Esophagus squamous epithelium (tissue), 5 donors: ENCODE measurements at regions not wholly inside any gene's neighbourhood (a gene's known extent, or its start where the extent isn't known, plus 50 kb on each side); places are given as distances from the start of the nearest gene placed in this dataset.

Experiments
- DNase-seq: peaks from one replicate; lab custom pipeline; 2025; lab: John Stamatoyannopoulos, UW
- H3K27ac ChIP-seq, 4 donors: fragments of 200-600 bp; sonication (generic); one replicate each; pipeline ENCODE4 v1.5.1; 2016 to 2019; ENCODE audit warnings: mild to moderate bottlenecking in 1 of 4
- H3K27me3 ChIP-seq, 4 donors: fragments of 200-600 bp; sonication (generic); 1 replicate in 3 of 4; 2 replicates in 1 of 4; pipeline versions ENCODE4 v1.5.1 to v1.6.0; 2017 to 2021; ENCODE audit warnings: antibody characterized with exemption in 1 of 4
- H3K36me3 ChIP-seq, 3 donors: fragments of 200-600 bp; sonication (generic); one replicate each; pipeline ENCODE4 v1.5.1; 2016 to 2019
- H3K4me1 ChIP-seq, 3 donors: fragments of 200-600 bp; sonication (generic); one replicate each; pipeline ENCODE4 v1.5.1; 2017 to 2019
- H3K4me3 ChIP-seq, 4 donors: fragments of 200-600 bp; sonication (generic); 1 replicate in 3 of 4; 2 replicates in 1 of 4; pipeline ENCODE4 v1.5.1; 2016 to 2019; ENCODE audit warnings: mild to moderate bottlenecking in 2 of 4, moderate library complexity in 1 of 4
- H3K9me3 ChIP-seq, 3 donors: fragments of 200-600 bp; sonication (generic); one replicate each; pipeline ENCODE4 v1.5.1; 2016 to 2019
- POLR2A ChIP-seq, 4 donors: fragments of 450-650 bp; IDR thresholded peaks; one replicate each; pipeline ENCODE4 v1.6.1; 2017; ENCODE audit warnings: antibody characterized with exemption in 4 of 4, mild to moderate bottlenecking in 4 of 4, moderate library complexity in 3 of 4
- WGBS, 2 donors: methylation state at CpG; one replicate each; pipeline ENCODE4 v1.1.5; 2018; 5-methylcytosine and 5-hydroxymethylcytosine counted together
- intact Hi-C: fragments of 100-400 bp; cut with DNase I; formaldehyde crosslinking; loops from one replicate; pipeline ENCODE4 v1.15.0; 2022
- TF ChIP-seq, protein P1 (sequence below), 6 experiments: fragments of 450-650 bp in 4 of 6; fragments of 200-600 bp in 2 of 6; sonication (generic) in 2 of 6; IDR thresholded peaks; one replicate each; pipeline ENCODE4 v1.5.1; 2016 to 2019; ENCODE audit warnings: antibody characterized with exemption in 6 of 6, mild to moderate bottlenecking in 4 of 6, moderate library complexity in 4 of 6
- donor health status: DM: yes; HTN: yes; CAD: no.

GRCh38 chr1:94304553-94304952 lies 67.2 kb upstream of the ARHGAP29 start:
- intact Hi-C loops = no loop called here
- Histone ChIP-seq H3K36me3 (no peaks in the 10 kb centered on the region), H3K4me1 (peaks cover 5 to 22% (median 17%) of the 10 kb centered on the region in 3 donors), H3K4me3 (no peak overlapping the region), H3K9me3 (no peaks in the 10 kb centered on the region), H3K27me3 (no peaks in the 10 kb centered on the region), H3K27ac (no peak overlapping the region)
- 85 to 100% methylated on average over 1 of the region's 1 CpG for WGBS, 2 donors
- DNase-seq = no peak
- TF ChIP-seq, protein P1, sequence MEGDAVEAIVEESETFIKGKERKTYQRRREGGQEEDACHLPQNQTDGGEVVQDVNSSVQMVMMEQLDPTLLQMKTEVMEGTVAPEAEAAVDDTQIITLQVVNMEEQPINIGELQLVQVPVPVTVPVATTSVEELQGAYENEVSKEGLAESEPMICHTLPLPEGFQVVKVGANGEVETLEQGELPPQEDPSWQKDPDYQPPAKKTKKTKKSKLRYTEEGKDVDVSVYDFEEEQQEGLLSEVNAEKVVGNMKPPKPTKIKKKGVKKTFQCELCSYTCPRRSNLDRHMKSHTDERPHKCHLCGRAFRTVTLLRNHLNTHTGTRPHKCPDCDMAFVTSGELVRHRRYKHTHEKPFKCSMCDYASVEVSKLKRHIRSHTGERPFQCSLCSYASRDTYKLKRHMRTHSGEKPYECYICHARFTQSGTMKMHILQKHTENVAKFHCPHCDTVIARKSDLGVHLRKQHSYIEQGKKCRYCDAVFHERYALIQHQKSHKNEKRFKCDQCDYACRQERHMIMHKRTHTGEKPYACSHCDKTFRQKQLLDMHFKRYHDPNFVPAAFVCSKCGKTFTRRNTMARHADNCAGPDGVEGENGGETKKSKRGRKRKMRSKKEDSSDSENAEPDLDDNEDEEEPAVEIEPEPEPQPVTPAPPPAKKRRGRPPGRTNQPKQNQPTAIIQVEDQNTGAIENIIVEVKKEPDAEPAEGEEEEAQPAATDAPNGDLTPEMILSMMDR (IDR thresholded peaks at IDR 0.05) = no peak
- no peak for TF ChIP-seq POLR2A (IDR thresholded peaks at IDR 0.05)

DNA sequence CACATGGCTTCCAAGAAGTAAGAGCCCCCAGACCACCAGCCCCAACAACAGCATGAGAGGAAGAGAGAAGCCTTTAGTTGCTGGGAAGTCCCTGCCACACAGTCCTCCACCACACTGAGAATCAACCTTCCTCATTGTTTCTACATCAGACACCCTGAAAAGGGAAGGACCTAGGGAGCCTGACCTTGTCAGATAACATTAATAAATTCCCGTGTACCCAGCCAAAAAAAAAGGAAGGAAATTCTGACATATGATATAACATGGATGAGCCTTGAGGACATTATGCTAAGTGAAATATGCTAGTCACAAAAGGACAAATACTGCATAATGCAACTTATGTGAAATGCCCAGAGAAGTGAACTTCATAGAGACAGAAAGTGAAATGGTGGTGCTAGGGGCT lies 65.6 kb upstream of the ARHGAP29 start:
- DNase-seq = no peak
- Histone ChIP-seq H3K27me3 (no peaks in the 10 kb centered on the region), H3K9me3 (no peaks in the 10 kb centered on the region), H3K27ac (no peak overlapping the region), H3K36me3 (no peaks in the 10 kb centered on the region), H3K4me1 (peaks cover 7 to 37% (median 25%) of the 10 kb centered on the region in 3 donors), H3K4me3 (no peak overlapping the region)
- TF ChIP-seq, protein P1 (IDR thresholded peaks at IDR 0.05) = no peak
- no peak for TF ChIP-seq POLR2A (IDR thresholded peaks at IDR 0.05)
- intact Hi-C loops = no loop called here
- 33 to 65% methylated on average over 1 of the region's 1 CpG for WGBS, 2 donors

- intact Hi-C loops = no loop called here
- DNase-seq = no peak
- no peak for TF ChIP-seq POLR2A (IDR thresholded peaks at IDR 0.05)
- TF ChIP-seq, protein P1 (IDR thresholded peaks at IDR 0.05) = no peak
- Histone ChIP-seq H3K9me3 (no peaks in the 10 kb centered on the region), H3K27ac (no peak overlapping the region), H3K36me3 (no peaks in the 10 kb centered on the region), H3K27me3 (no peaks in the 10 kb centered on the region), H3K4me3 (no peak overlapping the region), H3K4me1 (peaks cover 7 to 41% (median 29%) of the 10 kb centered on the region in 3 donors)
- WGBS, 2 donors = 96% methylated on average over 6 of the region's 6 CpGs; no CpG with 5 or more reads in 1 of the 2 donors
Observed at GRCh38 chr1:94302497-94302896, 65.1 kb upstream of the ARHGAP29 start.

GRCh38 chr1:94301186-94301585 lies 63.8 kb upstream of the ARHGAP29 start:
- intact Hi-C loops = no loop called here
- TF ChIP-seq, protein P1 (IDR thresholded peaks at IDR 0.05) = no peak
- TF ChIP-seq POLR2A (IDR thresholded peaks at IDR 0.05) = no peak
- no peaks in the 10 kb centered on the region for H3K27me3 ChIP-seq
- H3K4me3 ChIP-seq = no peak overlapping the region
- peak overlapping the region in 3 of 4 donors; percentile 65 to 85 (median 72) for H3K27ac ChIP-seq
- WGBS, 2 donors = 21 to 48% methylated on average over 5 of the region's 5 CpGs
- H3K9me3 ChIP-seq = no peaks in the 10 kb centered on the region
- peaks cover 7 to 54% (median 34%) of the 10 kb centered on the region in 3 donors for H3K4me1 ChIP-seq
- H3K36me3 ChIP-seq = no peaks in the 10 kb centered on the region
- no peak for DNase-seq

DNA sequence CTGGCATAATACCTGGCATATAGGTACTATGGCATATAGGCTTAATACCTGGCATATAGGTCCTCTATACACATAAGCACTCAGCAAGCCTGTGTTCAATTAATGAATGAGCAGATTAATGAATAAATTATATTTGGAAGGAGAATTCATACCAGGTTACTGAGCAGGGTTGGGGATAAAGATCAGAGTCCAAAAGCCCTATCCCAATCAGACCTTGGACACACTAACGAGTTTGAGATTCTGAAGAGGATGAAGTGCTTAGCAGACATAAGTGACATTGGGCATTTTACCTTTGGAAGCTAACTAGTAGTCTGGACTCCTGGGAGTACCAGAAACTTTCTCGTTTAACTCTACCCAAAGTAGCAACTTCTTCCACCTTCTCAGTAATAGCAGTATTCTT lies 63.3 kb upstream of the ARHGAP29 start:
- no peak overlapping the region for H3K4me3 ChIP-seq
- no peak for DNase-seq
- H3K27ac ChIP-seq = peak overlapping the region; percentile 32 to 85 (median 68)
- H3K27me3 ChIP-seq = no peaks in the 10 kb centered on the region
- 81 to 82% methylated on average over 2 of the region's 2 CpGs for WGBS, 2 donors
- H3K36me3 ChIP-seq = no peaks in the 10 kb centered on the region
- peaks cover 7 to 56% (median 35%) of the 10 kb centered on the region in 3 donors for H3K4me1 ChIP-seq
- no peaks in the 10 kb centered on the region for H3K9me3 ChIP-seq
- intact Hi-C loops = no loop called here
- TF ChIP-seq POLR2A (IDR thresholded peaks at IDR 0.05) = no peak
- TF ChIP-seq, protein P1 (IDR thresholded peaks at IDR 0.05) = no peak
